ENCODE measurements at regions not wholly inside any gene's neighbourhood (a gene's known extent, or its start where the extent isn't known, plus 50 kb on each side); places are given as distances from the start of the nearest gene placed in this dataset.

GRCh38 chr4:4655901-4656300 is 114.1 kb upstream of the STX18 start:
- TF ChIP-seq CTCF (conservative IDR thresholded peaks at IDR 0.05) (no peak), EZH2 (IDR thresholded peaks at IDR 0.05; ENCODE audit: low read depth) (no peak)

Measured in PC-9 (cell line).